Activated CD4-positive, alpha-beta T cell treated with anti-CD3 and anti-CD28 coated beads, Interleukin-2, amount 50 U/mL, for 16 hours (primary cell): ENCODE measurements at regions not wholly inside any gene's neighbourhood (a gene's known extent, or its start where the extent isn't known, plus 50 kb on each side); places are given as distances from the start of the nearest gene placed in this dataset.

ENCODE experiments used
- DNase-seq: peaks from one replicate; pipeline ENCODE4 v3.0.0-alpha.2; 2020

DNA sequence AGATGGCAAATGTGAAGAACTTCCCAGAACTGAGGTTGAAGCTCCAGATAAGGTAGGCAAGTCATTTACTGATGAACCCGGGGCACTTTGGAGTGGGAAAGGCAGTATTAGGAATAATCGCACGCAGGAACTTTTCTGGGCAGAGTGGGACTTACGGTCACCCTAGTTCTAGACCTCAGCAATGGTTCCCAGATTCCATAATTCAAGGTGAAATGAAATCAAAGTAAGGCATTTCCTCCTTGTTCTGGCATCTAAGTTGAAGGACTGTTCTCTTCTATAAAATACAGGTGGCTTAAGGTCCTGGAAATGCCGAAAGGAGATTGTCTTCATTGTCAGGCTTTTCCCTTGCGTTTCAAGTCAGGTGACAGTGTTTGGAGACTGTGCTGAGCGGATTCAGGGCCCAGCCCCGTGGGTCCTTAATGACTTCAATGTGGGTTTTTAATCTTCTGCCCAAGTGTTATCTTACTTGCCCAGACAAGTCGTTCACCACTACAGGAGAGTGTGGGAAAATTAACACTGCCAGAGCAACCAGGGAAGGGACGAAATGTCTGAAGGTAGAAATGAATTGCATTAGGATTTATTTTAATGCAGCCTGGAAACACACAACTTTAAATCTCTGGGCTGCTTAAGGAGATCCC lies 52.1 kb upstream of the STOX2 start:
- no peak for DNase-seq

GRCh38 chr4:183853548-183853940 lies 51.6 kb upstream of the STOX2 start:
- no peak for DNase-seq
